GM21576 (cell line): ENCODE measurements at regions not wholly inside any gene's neighbourhood (a gene's known extent, or its start where the extent isn't known, plus 50 kb on each side); places are given as distances from the start of the nearest gene placed in this dataset.

Source experiments
- ATAC-seq: cut with Tn5 transposase; IDR thresholded peaks from one replicate; pipeline ENCODE4 v1.9.1; 2021; ENCODE audit warnings: mild to moderate bottlenecking, moderate library complexity; ENCODE audit not compliant: unreplicated experiment

DNA sequence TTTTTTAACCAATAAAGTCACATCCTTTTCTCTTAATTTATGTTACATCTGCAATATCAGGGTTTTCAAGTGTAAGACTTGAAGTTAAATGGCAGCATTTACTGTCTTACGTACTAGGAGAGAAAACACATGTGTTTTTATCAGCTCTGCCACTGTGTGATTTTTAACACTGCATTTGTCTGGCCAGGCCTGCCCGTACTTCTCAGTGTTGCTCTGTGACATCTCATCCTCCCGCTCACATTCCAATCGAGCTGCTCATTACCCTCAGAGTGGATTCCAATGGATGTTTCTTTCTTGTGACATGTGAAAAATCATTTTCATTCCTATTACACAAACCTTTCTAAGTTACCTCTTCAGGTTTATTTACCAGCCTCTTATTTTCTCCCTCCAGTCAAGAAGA is 420.3 kb downstream of the FAT4 start:
- no peak for ATAC-seq

GRCh38 chr4:125736057-125736456 is 421.3 kb downstream of the FAT4 start:
- ATAC-seq = no peak

GRCh38 chr4:125739760-125740159 is 425.0 kb downstream of the FAT4 start:
- ATAC-seq = no peak

- ATAC-seq = no peak
Observed at GRCh38 chr4:125741825-125742452, 427.2 kb downstream of the FAT4 start.

GRCh38 chr4:125744891-125745364 is 430.2 kb downstream of the FAT4 start:
- no peak for ATAC-seq

DNA sequence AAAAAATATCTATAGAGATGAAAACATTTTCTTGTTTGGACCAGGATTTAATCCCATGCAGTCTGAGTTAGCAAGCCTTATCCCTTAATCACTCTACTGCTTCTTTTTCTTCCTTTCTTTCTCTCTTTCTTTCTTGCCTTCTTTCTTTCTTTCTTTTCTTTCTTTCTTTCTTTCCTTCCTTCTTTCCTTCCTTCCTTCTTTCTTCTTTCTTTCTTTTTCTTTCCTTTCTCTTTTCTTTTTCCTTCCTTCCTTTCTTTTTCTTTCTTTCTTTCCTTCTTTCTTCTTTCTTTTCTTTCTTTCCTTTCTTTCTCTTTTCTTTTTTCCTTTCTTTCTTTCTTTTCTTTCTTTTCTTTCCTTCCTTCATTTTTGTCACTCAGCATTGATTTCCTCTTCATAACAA is 434.6 kb downstream of the FAT4 start:
- ATAC-seq = no peak

DNA sequence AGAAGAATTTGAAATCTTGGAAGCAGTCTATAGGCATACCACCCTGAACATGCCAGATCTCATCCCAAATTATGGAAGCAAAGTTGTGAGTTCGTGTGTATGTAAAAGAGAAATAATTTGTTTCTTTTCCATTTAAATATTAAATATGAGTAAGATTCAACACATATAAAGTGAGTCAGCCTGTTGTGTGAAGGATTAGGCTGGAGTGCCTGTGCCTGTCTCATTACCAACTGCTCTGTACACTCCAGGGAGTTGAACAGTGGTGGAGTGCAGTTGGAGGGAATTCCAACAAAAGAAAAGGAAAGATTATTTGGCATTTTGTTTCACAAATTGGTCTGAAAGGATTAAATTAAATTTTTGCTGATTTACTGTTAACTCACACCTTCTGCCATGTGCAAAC is 435.6 kb downstream of the FAT4 start:
- ATAC-seq = no peak

DNA sequence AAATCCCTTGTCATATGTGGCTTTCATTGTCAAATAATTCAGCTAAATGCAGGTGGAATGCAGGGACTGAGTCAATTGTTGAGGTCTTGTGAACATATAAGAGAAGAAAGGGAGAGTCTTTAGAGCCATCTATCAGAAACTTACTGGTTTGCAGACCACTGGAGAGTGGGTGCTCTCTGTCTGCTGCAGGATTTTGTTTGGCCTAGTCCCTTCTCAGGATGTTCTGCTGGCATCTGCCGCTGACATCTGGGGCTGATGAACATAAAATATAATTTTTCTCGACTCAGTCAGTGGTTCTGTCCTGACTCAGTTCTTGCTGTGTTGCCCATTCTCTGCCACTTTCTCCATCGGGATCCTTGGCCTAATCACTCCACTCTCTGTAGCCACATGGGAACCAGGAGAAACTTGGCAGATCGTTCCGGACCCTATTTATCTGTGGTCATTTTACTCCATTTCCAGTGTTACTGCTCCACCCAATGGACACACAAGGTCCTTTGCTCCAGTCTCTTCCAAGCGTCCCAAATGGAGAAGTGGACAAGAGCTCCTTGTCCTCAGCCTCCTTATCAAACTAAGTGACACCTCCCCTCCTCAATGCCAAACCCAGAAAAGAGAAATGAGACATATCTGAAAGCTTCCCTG is 436.2 kb downstream of the FAT4 start:
- no peak for ATAC-seq

- no peak for ATAC-seq
Observed at GRCh38 chr4:125758438-125758837, 443.7 kb downstream of the FAT4 start.

GRCh38 chr4:125760201-125760819 is 445.6 kb downstream of the FAT4 start:
- no peak for ATAC-seq

- ATAC-seq = no peak
Observed at GRCh38 chr4:125760956-125761355, 446.2 kb downstream of the FAT4 start.

- no peak for ATAC-seq
Observed at GRCh38 chr4:125762537-125762936, 447.8 kb downstream of the FAT4 start.

- ATAC-seq = no peak
Observed at GRCh38 chr4:125765941-125766340, 451.2 kb downstream of the FAT4 start.

DNA sequence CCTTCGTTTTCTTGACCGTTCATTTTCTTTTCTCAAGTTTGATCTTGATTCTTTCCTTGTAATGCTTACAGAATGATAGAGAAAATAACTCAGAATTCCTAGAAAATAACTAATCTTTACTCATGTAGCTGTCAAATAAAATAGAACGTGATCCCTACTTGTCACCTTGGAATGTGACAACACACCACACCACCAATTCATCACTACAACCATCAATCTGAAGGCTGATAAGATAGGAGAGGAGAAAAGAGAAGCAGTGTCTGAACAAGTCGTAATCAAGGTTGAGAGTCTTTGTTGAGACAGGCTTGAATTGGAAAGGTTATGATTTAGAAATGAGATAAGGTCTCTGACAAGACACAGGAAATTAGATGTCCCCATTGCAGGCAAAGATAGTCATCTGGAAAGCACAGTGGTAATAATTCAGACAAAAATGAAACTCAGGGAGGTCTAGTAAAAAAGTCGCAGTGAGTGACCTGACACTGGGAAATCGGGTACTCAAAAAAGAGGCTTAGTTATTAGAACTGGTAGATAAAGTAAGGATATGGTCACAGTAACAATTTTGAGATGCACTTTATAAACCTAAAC is 456.2 kb downstream of the FAT4 start:
- no peak for ATAC-seq

DNA sequence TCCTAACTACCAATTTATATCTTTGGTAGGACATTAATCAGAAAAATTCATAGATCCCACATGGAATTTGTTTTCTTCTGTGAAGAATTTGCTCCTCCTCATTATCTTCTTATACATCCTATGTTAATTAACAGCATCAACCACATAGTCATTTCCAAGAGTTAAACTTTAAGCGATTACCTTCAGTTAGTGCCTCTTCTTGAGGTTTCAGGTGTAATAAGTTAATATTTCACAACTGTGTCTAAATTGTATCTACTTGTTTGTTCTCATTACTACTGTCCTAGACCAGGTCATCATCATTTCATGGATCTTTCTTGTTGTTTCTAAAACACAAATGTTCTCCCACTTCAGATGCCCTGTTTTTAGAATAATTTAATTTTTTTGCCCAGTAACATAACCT is 457.9 kb downstream of the FAT4 start:
- no peak for ATAC-seq

DNA sequence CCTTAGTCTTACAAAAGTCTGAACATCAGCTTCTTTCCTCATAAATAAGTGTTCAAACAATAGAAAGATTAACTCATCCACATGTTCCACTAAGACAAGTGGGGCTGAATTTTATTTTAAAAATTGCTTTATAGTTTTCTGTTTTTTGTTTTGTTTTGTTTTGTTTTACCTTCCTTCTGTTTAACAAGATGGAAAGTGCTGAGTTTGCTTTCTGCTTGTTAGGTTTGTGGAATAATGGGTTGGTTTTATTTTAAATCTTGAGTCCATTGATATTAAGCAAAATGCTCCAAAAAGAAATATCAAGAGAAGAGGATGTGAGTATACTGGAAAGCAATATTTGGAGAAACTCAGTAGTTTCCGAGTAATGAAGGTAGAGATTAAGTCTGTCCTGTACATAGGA is 458.7 kb downstream of the FAT4 start:
- no peak for ATAC-seq

DNA sequence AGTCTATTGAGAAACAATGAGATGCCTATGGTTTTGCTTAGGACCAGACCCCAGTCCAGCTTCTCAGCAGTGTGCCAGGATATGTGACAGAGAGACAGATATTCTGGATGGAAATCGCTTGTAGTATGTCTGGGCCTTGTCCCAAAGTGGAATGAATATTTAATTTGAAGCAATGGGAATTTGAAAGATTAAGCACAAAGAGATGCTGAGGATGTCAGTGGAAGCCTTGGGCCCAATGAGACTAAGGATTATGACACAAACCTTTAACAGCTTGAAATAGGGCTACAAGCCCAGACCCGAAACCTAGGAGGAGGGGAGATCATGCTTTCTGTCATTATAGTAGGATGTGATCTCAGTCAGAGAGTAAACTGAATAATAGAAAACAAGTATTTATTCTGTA is 459.2 kb downstream of the FAT4 start:
- no peak for ATAC-seq

GRCh38 chr4:125776146-125776545 is 461.4 kb downstream of the FAT4 start:
- no peak for ATAC-seq

DNA sequence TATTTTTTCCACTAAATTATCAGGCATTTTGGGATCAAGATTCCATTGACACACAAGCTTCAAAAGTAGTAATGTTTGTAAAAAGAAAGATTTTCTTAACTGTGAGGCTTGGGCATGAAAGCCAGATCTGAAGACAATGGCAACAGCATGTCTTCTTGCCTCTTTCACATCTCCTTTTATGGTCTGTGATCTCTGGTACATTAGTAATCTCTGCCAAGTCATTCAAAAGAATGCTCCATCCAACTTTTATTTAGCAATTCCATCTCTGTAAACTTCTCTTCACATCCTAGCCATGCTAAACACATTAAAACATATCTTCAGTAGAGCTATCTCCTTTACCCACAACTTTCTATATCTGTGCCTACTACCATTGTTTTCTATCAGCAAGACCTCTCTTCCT is 465.4 kb downstream of the FAT4 start:
- no peak for ATAC-seq

DNA sequence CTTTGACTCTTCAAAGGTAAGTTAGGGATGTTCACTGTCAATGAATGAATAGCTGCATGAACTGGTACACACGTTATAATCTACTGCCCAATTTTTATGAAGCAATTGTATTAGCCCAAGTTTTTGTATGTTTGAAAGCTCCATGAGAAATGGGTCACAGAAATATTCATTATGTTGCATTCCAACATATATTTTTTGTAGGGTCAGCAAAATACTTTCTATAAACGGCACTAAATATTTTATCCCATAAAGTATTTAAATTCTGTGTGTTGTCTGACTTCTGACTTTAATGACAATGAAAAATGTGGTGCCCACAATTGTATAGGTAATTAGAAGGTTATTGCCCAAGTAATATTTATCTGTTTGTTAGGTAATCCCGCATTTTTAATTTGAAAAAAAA is 466.0 kb downstream of the FAT4 start:
- ATAC-seq = no peak

DNA sequence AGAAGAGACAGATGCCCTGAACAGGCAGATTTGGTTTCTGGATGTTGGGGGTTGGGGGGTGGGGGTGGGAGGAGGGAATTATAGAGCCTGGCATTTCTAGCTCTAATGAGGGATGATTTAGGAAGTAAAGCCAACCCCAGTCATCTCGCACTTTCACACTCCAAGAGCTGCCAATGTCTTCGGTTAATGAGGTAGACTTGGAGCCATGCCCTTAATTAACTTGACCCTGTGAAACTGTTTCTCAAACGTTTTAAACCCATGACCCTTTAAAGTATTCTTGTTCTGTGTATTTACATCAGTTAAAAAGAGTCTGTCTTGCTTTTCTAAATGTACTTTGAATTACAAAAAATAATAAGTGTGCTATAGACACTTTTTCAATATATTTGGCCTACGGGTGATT is 466.9 kb downstream of the FAT4 start:
- no peak for ATAC-seq

- ATAC-seq = no peak
Observed at GRCh38 chr4:125784741-125785140, 470.0 kb downstream of the FAT4 start.
